SH-SY5Y (cell line): ENCODE measurements at regions not wholly inside any gene's neighbourhood (a gene's known extent, or its start where the extent isn't known, plus 50 kb on each side); places are given as distances from the start of the nearest gene placed in this dataset.

Source experiments
- GATA2 ChIP-seq: IDR thresholded peaks from 2 replicates; pipeline ENCODE4 v1.6.1; 2011; ENCODE audit warnings: mild to moderate bottlenecking, low read depth, low read length
- GATA3 ChIP-seq: IDR thresholded peaks from 2 replicates; pipeline ENCODE4 v1.6.1; 2011; ENCODE audit warnings: low read depth, mild to moderate bottlenecking, low read length, moderate library complexity

DNA sequence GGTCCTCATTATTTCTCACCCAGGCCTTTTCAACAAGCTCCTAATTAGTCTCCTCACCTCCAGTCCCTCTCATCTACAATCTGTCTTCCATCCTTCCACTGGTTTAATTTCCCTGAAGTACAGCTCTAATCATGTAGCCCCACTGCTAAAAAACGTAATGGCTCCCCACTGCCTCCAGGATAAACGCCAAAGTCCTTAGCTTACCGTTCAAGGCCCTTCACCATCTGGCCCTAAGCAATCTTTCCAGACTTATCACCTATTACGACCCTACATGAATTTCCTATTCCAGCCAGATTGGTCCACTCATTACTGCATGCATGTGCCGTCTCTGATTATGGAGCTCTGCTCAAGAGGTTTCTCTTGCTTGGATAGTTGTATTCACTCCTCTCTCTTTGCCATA lies 83.1 kb upstream of the DAB1 start:
- TF ChIP-seq GATA2 (no peak), GATA3 (no peak)
